WTC11 (cell line): ENCODE measurements at regions not wholly inside any gene's neighbourhood (a gene's known extent, or its start where the extent isn't known, plus 50 kb on each side); places are given as distances from the start of the nearest gene placed in this dataset.

Experiments used
- ATAC-seq: fragments of 200-7000 bp; cut with Tn5 transposase; 2 replicates; pipeline ENCODE4 v1.10.0; 2021; ENCODE audit warnings: mild to moderate bottlenecking, moderate library complexity
- CTCF ChIA-PET: fragments of 300-600 bp; sonication (Branson Sonifier 250); formaldehyde crosslinking; loops from one replicate; lab custom pipeline; 2021; ENCODE audit warnings: antibody characterized with exemption; lab: Charles Lee
- POLR2A ChIA-PET: fragments of 350-600 bp; sonication (Branson Sonifier 250); formaldehyde crosslinking; loops from one replicate; lab custom pipeline; 2021; ENCODE audit warnings: antibody characterized with exemption; lab: Charles Lee
- DNase-seq: peaks from one replicate; pipeline ENCODE4 v3.0.0; 2021; ENCODE audit warnings: low spot score
- H3K27ac Mint-ChIP-seq: 2 replicates; pipeline ENCODE4 v1.8.0; 2021; ENCODE audit warnings: mixed read lengths
- H3K27me3 Mint-ChIP-seq: 2 replicates; pipeline ENCODE4 v1.8.0; 2021; ENCODE audit warnings: low read depth, mild to moderate bottlenecking, moderate library complexity, mixed read lengths
- H3K36me3 Mint-ChIP-seq: 2 replicates; pipeline ENCODE4 v1.8.0; 2021; ENCODE audit warnings: mixed read lengths
- H3K4me1 Mint-ChIP-seq: 2 replicates; pipeline ENCODE4 v1.8.0; 2022; ENCODE audit warnings: mixed read lengths
- H3K4me3 Mint-ChIP-seq: 2 replicates; pipeline ENCODE4 v1.8.0; 2021; ENCODE audit warnings: mild to moderate bottlenecking, moderate library complexity, mixed read lengths
- H3K9me3 Mint-ChIP-seq: 2 replicates; pipeline ENCODE4 v1.8.0; 2021; ENCODE audit warnings: mixed read lengths
- ARID4B ChIP-seq: sonication (generic); formaldehyde crosslinking; IDR thresholded peaks from 2 replicates; pipeline ENCODE4 v1.8.0; 2023; ENCODE audit warnings: missing genetic modification reagents, mild to moderate bottlenecking, borderline replicate concordance
- CBFB ChIP-seq: sonication (generic); formaldehyde crosslinking; IDR thresholded peaks from 2 replicates; pipeline ENCODE4 v1.8.1; 2022; ENCODE audit warnings: mild to moderate bottlenecking, low read depth, missing genetic modification reagents
- CDX4 ChIP-seq: fragments of 250-450 bp; sonication (Bioruptor Pico); IDR thresholded peaks from 2 replicates; pipeline ENCODE4 v1.9.0; 2021; ENCODE audit warnings: moderate library complexity, mild to moderate bottlenecking, inconsistent platforms, borderline replicate concordance
- FOXK1 ChIP-seq: sonication (generic); formaldehyde crosslinking; IDR thresholded peaks from 2 replicates; pipeline ENCODE4 v1.8.0; 2022; ENCODE audit warnings: mild to moderate bottlenecking, moderate library complexity, missing genetic modification reagents
- NR3C1 ChIP-seq: sonication (generic); formaldehyde crosslinking; conservative IDR thresholded peaks from 2 replicates; pipeline ENCODE4 v1.8.1; 2023; ENCODE audit warnings: low read depth, mild to moderate bottlenecking, missing genetic modification reagents
- RELA ChIP-seq: sonication (generic); formaldehyde crosslinking; IDR thresholded peaks from 2 replicates; pipeline ENCODE4 v1.8.1; 2022; ENCODE audit warnings: missing genetic modification reagents, mild to moderate bottlenecking, borderline replicate concordance
- SMAD3 ChIP-seq: sonication (generic); formaldehyde crosslinking; IDR thresholded peaks from 2 replicates; pipeline ENCODE4 v1.8.0; 2022; ENCODE audit warnings: missing genetic modification reagents, mild to moderate bottlenecking, borderline replicate concordance
- SP1 ChIP-seq: sonication (generic); formaldehyde crosslinking; conservative IDR thresholded peaks from 2 replicates; pipeline ENCODE4 v1.8.1; 2022; ENCODE audit warnings: missing genetic modification reagents
- TCF7 ChIP-seq: sonication (generic); formaldehyde crosslinking; IDR thresholded peaks from 2 replicates; pipeline ENCODE4 v1.8.0; 2022; ENCODE audit warnings: mild to moderate bottlenecking, low read depth, missing genetic modification reagents, moderate library complexity
- TEAD4 ChIP-seq: sonication (generic); formaldehyde crosslinking; IDR thresholded peaks from 2 replicates; pipeline ENCODE4 v1.8.0; 2022; ENCODE audit warnings: mild to moderate bottlenecking, missing genetic modification reagents
- TP53 ChIP-seq: sonication (generic); formaldehyde crosslinking; IDR thresholded peaks from 2 replicates; pipeline ENCODE4 v1.8.1; 2023; ENCODE audit warnings: mild to moderate bottlenecking, missing genetic modification reagents
- ZNF138 ChIP-seq: sonication (generic); formaldehyde crosslinking; conservative IDR thresholded peaks from 2 replicates; pipeline ENCODE4 v1.8.1; 2022; ENCODE audit warnings: mild to moderate bottlenecking, moderate library complexity, missing genetic modification reagents
- ZNF219 ChIP-seq: sonication (generic); formaldehyde crosslinking; IDR thresholded peaks from 2 replicates; pipeline ENCODE4 v1.8.0; 2023; ENCODE audit warnings: missing genetic modification reagents, mild to moderate bottlenecking, borderline replicate concordance
- ZNF232 ChIP-seq: sonication (generic); formaldehyde crosslinking; IDR thresholded peaks from 2 replicates; pipeline ENCODE4 v1.8.0; 2022; ENCODE audit warnings: mild to moderate bottlenecking, missing genetic modification reagents
- ZNF532 ChIP-seq: fragments of 250-450 bp; sonication (Bioruptor Pico); IDR thresholded peaks from 2 replicates; pipeline ENCODE4 v1.9.0; 2021; ENCODE audit warnings: mild to moderate bottlenecking, borderline replicate concordance
- TF ChIP-seq, protein P1 (sequence below): sonication (generic); formaldehyde crosslinking; conservative IDR thresholded peaks from 2 replicates; pipeline ENCODE4 v1.8.1; 2023; ENCODE audit warnings: mild to moderate bottlenecking, low read depth, missing genetic modification reagents, moderate library complexity
- TF ChIP-seq, protein P2 (sequence below): sonication (generic); formaldehyde crosslinking; IDR thresholded peaks from 2 replicates; pipeline ENCODE4 v1.8.1; 2023; ENCODE audit warnings: mild to moderate bottlenecking, missing genetic modification reagents, moderate library complexity
- TF ChIP-seq, protein P3 (sequence below): fragments of 250-450 bp; sonication (Bioruptor Pico); IDR thresholded peaks from 2 replicates; pipeline ENCODE4 v1.9.0; 2021; ENCODE audit warnings: mild to moderate bottlenecking

DNA sequence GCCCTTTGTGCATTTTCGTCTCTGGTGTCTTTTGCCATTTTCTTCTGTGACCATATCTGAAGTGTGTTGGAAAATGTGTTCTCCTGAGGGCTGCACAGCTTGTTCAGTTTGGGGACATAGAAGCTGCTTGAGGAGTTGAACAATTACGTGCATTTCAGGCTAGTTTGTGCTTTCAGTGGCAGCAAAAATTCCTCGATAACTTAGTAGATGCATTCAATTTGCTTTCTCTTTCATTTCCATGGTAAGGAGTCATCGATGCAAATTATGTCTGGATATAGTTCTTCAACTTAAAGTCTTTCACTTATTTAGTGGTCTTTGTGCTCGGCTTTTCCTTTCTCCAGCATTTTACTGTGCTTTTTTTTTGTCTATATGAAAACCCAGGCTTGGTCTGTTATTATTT, 441.5 kb downstream of the PLA2G4A start:
- H3K9me3 Mint-ChIP-seq = no peaks in the 10 kb centered on the region
- DNase-seq (no peak), ATAC-seq (no peak)
- no peaks in the 10 kb centered on the region for H3K27me3 Mint-ChIP-seq
- no peak overlapping the region for H3K4me3 Mint-ChIP-seq
- no peaks in the 10 kb centered on the region for H3K4me1 Mint-ChIP-seq
- H3K27ac Mint-ChIP-seq = no peak overlapping the region
- ChIA-PET CTCF (no interaction called here), POLR2A (no interaction called here)
- TF ChIP-seq FOXK1 = no peak
- TF ChIP-seq, protein P1, sequence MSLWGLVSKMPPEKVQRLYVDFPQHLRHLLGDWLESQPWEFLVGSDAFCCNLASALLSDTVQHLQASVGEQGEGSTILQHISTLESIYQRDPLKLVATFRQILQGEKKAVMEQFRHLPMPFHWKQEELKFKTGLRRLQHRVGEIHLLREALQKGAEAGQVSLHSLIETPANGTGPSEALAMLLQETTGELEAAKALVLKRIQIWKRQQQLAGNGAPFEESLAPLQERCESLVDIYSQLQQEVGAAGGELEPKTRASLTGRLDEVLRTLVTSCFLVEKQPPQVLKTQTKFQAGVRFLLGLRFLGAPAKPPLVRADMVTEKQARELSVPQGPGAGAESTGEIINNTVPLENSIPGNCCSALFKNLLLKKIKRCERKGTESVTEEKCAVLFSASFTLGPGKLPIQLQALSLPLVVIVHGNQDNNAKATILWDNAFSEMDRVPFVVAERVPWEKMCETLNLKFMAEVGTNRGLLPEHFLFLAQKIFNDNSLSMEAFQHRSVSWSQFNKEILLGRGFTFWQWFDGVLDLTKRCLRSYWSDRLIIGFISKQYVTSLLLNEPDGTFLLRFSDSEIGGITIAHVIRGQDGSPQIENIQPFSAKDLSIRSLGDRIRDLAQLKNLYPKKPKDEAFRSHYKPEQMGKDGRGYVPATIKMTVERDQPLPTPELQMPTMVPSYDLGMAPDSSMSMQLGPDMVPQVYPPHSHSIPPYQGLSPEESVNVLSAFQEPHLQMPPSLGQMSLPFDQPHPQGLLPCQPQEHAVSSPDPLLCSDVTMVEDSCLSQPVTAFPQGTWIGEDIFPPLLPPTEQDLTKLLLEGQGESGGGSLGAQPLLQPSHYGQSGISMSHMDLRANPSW (CRISPR knock-in tag) = no peak
- no peak for TF ChIP-seq NR3C1 (CRISPR knock-in tag)
- TF ChIP-seq SMAD3 (CRISPR knock-in tag) = no peak
- TF ChIP-seq CDX4 (CRISPR knock-in tag) = no peak
- no peak for TF ChIP-seq RELA (CRISPR knock-in tag)
- no peak for TF ChIP-seq TEAD4
- no peak for TF ChIP-seq CBFB (CRISPR knock-in tag)
- TF ChIP-seq SP1 (CRISPR knock-in tag) = no peak
- TF ChIP-seq ARID4B (CRISPR knock-in tag) = no peak
- TF ChIP-seq, protein P2, sequence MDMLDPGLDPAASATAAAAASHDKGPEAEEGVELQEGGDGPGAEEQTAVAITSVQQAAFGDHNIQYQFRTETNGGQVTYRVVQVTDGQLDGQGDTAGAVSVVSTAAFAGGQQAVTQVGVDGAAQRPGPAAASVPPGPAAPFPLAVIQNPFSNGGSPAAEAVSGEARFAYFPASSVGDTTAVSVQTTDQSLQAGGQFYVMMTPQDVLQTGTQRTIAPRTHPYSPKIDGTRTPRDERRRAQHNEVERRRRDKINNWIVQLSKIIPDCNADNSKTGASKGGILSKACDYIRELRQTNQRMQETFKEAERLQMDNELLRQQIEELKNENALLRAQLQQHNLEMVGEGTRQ (CRISPR knock-in tag) = no peak
- no peaks in the 10 kb centered on the region for H3K36me3 Mint-ChIP-seq

GRCh38 chr1:187275346-187275745, 446.6 kb downstream of the PLA2G4A start:
- Mint-ChIP-seq H3K9me3 (no peaks in the 10 kb centered on the region), H3K27me3 (no peaks in the 10 kb centered on the region), H3K36me3 (no peaks in the 10 kb centered on the region), H3K4me1 (no peaks in the 10 kb centered on the region), H3K4me3 (no peak overlapping the region), H3K27ac (no peak overlapping the region)
- ChIA-PET CTCF (no interaction called here), POLR2A (no interaction called here)
- DNase-seq (no peak), ATAC-seq (no peak)
- no peak for TF ChIP-seq SMAD3 (CRISPR knock-in tag)
- no peak for TF ChIP-seq ZNF532 (CRISPR knock-in tag)
- TF ChIP-seq TCF7 (CRISPR knock-in tag) = no peak
- no peak for TF ChIP-seq ZNF232 (CRISPR knock-in tag)
- no peak for TF ChIP-seq ZNF138 (CRISPR knock-in tag)
- no peak for TF ChIP-seq ZNF219 (CRISPR knock-in tag)
- TF ChIP-seq TP53 (CRISPR knock-in tag) = no peak
- TF ChIP-seq, protein P3, sequence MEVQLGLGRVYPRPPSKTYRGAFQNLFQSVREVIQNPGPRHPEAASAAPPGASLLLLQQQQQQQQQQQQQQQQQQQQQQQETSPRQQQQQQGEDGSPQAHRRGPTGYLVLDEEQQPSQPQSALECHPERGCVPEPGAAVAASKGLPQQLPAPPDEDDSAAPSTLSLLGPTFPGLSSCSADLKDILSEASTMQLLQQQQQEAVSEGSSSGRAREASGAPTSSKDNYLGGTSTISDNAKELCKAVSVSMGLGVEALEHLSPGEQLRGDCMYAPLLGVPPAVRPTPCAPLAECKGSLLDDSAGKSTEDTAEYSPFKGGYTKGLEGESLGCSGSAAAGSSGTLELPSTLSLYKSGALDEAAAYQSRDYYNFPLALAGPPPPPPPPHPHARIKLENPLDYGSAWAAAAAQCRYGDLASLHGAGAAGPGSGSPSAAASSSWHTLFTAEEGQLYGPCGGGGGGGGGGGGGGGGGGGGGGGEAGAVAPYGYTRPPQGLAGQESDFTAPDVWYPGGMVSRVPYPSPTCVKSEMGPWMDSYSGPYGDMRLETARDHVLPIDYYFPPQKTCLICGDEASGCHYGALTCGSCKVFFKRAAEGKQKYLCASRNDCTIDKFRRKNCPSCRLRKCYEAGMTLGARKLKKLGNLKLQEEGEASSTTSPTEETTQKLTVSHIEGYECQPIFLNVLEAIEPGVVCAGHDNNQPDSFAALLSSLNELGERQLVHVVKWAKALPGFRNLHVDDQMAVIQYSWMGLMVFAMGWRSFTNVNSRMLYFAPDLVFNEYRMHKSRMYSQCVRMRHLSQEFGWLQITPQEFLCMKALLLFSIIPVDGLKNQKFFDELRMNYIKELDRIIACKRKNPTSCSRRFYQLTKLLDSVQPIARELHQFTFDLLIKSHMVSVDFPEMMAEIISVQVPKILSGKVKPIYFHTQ (CRISPR knock-in tag) = no peak
